Bronchial epithelial cell (primary cell): ENCODE measurements at regions not wholly inside any gene's neighbourhood (a gene's known extent, or its start where the extent isn't known, plus 50 kb on each side); places are given as distances from the start of the nearest gene placed in this dataset.

Experiments used
- DNase-seq: peaks from one replicate; pipeline ENCODE4 v3.0.0-alpha.2; 2010; ENCODE audit warnings: low read depth
- FAIRE-seq: peaks from 2 replicates; lab custom pipeline; 2011; peaks lifted over from hg19 to GRCh38; lab: Jason Lieb, UNC
- H3K27me3 ChIP-seq: 2 replicates; pipeline ENCODE4 v1.5.1; 2011; ENCODE audit warnings: low read length; ENCODE audit not compliant: control insufficient read depth, insufficient read depth
- H3K36me3 ChIP-seq: 2 replicates; pipeline ENCODE4 v1.5.1; 2011; ENCODE audit warnings: low read length; ENCODE audit not compliant: control insufficient read depth, insufficient read depth
- H3K4me3 ChIP-seq: 2 replicates; pipeline ENCODE4 v1.5.1; 2011; ENCODE audit warnings: mild to moderate bottlenecking, low read depth, low read length, control low read depth
- TF ChIP-seq, protein P1 (sequence below): IDR thresholded peaks from 2 replicates; pipeline ENCODE4 v1.5.1; 2011; ENCODE audit warnings: mild to moderate bottlenecking, moderate library complexity, low read length, control low read depth, inconsistent platforms; ENCODE audit not compliant: insufficient read depth, severe bottlenecking

DNA sequence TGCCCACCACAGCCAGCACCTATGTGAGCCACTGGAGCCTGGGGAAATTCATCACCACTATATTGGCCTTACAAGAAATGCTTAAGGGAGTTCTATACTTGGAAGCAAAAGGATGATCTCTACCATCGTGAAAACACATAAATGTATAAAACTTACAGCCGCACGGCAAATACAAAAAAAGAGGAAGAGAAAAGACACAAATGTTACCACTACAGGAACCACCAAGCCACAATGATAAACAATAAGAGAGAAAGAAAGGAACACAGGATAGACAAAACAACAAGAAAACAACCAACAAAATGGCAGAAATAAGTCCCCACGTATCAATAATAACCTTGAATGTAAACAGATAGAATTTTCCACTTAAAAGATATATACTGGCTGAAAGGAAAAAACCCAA, 267.5 kb downstream of the TMEM121 start:
- Histone ChIP-seq H3K36me3 (no peaks in the 10 kb centered on the region), H3K4me3 (no peak overlapping the region), H3K27me3 (no peaks in the 10 kb centered on the region)
- DNase-seq: no peak
- TF ChIP-seq, protein P1, sequence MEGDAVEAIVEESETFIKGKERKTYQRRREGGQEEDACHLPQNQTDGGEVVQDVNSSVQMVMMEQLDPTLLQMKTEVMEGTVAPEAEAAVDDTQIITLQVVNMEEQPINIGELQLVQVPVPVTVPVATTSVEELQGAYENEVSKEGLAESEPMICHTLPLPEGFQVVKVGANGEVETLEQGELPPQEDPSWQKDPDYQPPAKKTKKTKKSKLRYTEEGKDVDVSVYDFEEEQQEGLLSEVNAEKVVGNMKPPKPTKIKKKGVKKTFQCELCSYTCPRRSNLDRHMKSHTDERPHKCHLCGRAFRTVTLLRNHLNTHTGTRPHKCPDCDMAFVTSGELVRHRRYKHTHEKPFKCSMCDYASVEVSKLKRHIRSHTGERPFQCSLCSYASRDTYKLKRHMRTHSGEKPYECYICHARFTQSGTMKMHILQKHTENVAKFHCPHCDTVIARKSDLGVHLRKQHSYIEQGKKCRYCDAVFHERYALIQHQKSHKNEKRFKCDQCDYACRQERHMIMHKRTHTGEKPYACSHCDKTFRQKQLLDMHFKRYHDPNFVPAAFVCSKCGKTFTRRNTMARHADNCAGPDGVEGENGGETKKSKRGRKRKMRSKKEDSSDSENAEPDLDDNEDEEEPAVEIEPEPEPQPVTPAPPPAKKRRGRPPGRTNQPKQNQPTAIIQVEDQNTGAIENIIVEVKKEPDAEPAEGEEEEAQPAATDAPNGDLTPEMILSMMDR: no peak
- FAIRE-seq: no peak

DNA sequence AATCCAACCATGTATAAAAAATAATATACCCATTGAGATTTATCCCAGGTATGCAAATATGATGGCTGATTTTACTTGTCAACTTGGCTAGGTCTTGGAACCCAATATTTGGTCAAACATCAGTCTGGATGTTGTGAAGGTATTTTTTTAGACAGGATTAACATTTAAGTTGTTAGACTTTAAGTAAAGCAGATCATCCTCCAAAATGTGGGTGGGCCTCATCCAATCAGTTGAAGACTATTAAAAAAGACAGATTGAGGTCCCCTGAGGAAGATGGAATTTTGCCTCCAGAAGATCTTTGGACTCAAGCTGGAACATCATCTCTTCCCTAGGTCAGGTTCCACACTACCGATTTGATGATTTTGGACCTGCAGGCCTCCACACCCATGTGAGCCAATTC, 271.2 kb downstream of the TMEM121 start:
- Histone ChIP-seq H3K4me3 (no peak overlapping the region), H3K27me3 (no peaks in the 10 kb centered on the region), H3K36me3 (no peaks in the 10 kb centered on the region)
- FAIRE-seq: no peak
- TF ChIP-seq, protein P1: no peak
- no peak for DNase-seq

DNA sequence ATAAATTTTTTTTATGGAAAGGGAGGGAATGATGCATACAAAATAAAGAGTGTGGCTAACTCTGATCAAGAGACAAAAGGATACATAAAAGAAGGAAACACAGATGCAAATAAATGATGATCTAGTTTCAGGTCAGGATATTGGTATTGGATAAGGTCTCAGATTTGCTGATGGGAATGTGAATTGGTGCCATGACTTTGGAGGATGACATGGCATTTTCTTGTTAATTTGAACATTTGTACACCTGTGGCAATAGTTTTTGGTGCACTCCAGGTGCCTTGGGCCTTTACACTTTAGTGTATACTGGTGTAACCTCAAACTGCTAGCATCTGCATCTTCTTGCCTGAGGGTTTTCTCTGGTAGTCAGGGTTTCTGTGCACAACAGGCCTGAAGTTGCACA, 279.3 kb downstream of the TMEM121 start:
- H3K27me3 ChIP-seq: no peaks in the 10 kb centered on the region
- H3K4me3 ChIP-seq: no peak overlapping the region
- TF ChIP-seq, protein P1: no peak
- DNase-seq (no peak), FAIRE-seq (no peak)
- no peaks in the 10 kb centered on the region for H3K36me3 ChIP-seq

DNA sequence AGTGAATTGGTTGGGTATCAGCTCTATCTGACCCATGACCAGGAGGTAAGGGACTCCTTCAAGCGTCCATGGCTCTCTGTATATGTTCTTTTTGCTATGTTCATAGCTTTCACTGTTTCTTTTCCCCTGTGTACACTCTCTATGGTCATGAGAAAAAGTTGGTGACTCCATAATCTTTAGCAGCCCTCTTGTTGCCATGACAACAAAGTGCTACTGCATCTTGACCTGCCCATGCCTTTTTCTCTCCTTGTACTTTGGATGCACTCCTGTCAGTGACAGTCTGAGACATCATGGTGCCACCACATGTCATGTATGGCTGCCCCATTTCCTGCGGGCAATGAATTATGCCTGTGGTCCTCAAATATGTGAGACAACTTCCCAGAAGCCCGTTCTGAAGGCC, 280.2 kb downstream of the TMEM121 start:
- Histone ChIP-seq H3K36me3 (no peaks in the 10 kb centered on the region), H3K4me3 (no peak overlapping the region), H3K27me3 (no peaks in the 10 kb centered on the region)
- FAIRE-seq: no peak
- DNase-seq: no peak
- TF ChIP-seq, protein P1: no peak

DNA sequence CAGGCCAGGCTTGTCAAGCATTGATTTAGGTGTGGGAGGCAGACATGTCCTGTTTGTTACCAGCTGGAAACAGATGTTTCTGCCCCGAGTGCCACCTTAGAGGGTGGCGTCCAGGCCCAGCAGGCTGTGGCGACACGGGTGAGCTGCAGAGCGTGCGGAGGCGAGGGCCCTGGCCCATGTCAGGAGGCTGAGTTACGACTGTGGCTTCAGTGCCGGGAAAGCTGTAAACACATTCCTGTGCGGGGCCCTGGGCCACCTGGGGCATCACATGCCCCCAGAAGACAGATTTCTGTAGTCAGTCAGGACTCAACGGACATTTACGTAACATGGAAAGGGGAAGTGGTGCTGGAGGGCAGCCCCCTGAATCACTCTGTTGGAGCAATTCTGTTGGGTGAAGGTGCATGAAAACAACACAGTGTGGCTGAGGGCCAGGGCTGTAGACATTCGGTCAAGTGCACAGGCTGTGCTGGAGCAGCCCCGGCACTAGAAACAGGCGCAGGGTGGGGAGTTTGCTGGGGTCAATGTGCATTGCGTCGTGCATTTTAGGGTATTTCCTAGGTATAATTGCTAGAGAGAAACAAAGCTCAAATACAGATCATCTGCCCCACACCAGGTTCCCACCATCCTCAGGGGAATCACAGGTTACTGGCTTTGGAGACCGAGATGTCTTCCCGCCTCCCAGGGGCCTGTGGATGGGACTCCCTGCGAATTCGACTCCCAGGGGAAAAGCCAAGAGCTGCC, 291.8 kb downstream of the TMEM121 start:
- Histone ChIP-seq H3K36me3 (no peaks in the 10 kb centered on the region), H3K27me3 (no peaks in the 10 kb centered on the region), H3K4me3 (no peak overlapping the region)
- FAIRE-seq (no peak), DNase-seq (no peak)
- TF ChIP-seq, protein P1: no peak

DNA sequence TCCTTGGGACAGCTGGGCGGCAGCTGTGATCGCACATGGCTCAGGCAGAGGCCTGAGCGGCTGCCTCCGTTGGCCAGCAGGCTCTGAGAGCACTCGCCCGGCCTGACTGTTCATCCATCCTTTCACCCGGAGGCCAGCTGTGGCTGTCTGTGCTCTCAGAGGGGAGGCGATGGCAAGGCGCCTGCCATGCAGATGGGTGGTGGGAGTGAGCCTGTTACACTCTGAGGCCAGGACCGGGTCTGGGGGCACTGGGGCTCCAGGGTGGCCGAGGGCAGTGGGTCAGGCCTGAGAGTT, 292.3 kb downstream of the TMEM121 start:
- Histone ChIP-seq H3K36me3 (no peaks in the 10 kb centered on the region), H3K4me3 (no peak overlapping the region), H3K27me3 (no peaks in the 10 kb centered on the region)
- FAIRE-seq (no peak), DNase-seq (no peak)
- TF ChIP-seq, protein P1: no peak
